Left hindlimb (tissue), 1 donor: ENCODE measurements at regions not wholly inside any gene's neighbourhood (a gene's known extent, or its start where the extent isn't known, plus 50 kb on each side); places are given as distances from the start of the nearest gene placed in this dataset.

Experiments
- DNase-seq: peaks from one replicate; pipeline ENCODE4 v3.0.0-alpha.2; 2018

DNA sequence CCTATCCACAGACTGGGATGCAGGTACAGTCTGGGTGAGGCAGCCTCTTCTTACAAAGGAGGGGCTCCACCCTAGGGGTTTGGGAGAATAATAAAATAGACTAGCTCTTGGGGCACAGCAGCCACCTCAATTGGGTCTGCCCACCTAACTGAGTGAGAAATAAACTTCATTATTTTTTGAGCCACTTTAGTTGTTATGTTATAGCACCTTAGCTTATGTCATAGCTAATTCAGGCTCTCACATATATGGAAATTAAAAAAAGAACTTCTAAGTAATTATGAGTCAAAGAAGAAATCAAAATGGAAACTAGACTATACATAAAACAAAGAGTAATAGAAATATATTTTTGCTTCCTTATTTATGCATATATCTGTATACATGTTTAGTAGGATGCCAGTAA, 318.5 kb upstream of the B3GALT2 start:
- DNase-seq = no peak

DNA sequence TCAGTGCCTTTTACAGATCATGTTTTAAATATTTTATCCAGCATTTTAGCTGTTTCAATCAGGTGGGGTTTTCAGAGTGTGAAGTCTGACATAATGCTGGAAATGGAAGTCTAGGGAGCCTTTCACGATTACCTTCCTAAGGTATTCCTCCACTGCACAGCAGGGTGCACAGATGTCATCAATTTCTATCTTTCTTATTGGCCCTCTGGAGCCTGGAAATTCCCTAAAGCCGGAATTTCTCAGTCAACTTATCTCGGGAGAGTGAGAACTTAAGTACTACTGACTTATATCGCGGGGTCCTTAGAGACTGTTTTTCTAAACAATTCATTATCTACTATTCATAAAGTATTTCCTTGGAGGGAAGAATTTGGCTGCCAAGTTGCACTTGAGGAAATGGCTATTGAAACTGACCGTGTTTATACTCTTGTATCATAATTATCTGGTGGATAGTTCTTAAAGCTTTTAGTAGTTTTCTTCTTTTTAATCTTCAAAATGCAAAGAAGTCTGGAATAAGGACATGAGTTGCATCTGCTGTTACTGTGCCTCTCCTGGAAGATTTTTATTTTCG, 311.8 kb upstream of the B3GALT2 start:
- DNase-seq = no peak

DNA sequence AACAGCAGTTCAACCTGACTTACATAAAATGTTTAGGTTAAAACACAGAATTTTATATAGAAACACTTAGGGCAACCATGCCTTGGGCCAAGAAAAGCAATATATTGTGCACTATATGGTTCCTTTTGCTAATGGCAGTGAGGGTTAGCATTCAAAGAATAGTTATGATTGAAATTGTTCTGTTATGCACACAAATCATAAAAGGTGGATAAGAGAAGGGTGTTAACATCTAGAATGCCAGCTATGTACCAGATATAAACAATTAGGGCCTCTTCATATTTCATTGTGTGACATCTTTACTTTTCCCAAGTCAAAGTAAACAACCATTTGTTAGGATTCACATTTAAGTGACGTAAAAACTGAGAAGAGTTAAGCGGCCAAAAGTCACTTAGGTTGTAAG, 308.0 kb upstream of the B3GALT2 start:
- DNase-seq = no peak

DNA sequence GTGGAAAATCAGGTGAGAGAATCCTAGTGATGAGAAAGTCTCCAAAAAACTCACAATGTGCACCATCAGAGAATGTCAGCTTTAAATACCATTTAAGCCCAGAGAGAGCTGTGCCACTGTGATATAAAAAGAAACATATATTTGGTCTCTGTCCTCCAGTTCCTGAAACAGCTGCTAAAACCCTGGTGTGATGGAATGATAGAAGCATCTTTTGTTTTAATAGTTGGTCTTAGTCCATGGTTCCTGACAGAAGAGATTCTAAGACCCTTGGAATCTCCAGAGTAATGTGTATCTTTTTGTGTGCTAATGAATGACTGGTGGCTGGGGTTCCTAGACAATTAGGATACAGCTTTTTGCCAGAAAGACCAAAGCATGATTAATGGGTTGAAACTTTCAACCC, 302.8 kb upstream of the B3GALT2 start:
- no peak for DNase-seq

DNA sequence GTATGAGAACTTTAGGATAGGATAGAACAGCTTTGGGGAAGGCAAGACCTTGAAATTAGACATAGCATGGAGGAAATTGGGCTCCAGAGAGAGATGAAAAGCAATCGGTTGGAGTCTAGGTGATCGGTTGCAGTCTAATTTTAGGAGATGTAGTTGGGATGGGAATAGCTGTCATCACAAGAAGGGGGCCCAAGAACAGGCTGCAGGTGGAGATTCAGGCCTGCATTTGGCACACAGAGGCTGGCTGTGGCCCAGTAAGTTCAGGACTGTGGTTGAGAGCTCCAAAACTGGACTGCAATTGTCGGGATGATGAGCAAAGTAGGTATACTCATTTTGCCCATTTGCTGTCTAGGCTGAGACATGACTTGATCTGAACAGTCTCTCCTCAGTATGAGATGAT, 301.3 kb upstream of the B3GALT2 start:
- DNase-seq = no peak

DNA sequence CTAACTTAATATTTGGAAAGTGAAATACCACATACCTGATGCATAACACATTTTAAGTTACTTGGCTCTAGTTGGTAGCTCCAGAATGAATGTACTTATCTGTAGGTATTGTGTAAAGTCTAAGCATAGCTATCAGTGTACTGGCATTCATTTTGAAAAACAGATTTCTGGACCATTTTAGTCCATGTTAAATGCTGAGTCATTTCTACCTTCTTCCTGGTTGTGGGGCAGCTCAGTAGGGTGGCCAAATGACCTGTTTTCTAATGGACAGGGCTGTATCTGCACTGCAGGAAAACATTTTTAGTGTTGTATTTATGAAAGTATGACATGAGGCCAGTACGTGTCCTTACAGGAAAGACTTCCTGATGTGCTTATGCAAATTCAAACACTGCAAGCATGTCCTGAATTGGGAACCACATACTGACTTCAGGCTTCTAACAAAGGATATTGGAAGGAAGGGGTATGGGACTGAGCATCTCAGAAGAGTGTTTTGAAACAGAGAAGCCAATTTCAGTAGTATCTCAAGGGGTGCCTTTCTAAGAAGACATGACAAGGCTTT, 300.3 kb upstream of the B3GALT2 start:
- no peak for DNase-seq

DNA sequence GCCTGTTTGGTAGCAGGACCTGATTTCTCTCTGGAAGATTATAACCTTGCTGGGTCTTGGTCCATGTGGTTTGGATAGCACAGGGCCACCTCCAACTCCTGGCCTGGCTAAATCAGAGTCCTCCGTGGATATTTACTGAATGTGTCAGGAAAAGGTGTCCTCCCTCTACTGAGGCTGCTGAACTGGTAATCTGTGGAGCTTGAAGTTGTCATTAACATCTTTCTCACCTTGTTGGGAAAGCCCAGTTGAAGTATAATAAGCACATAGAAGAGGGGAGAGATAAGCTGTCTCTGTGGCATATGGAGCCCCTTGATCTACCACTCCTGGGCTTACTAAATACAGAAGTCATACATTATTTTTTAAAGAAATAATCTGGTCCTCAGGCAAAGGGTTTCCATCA, 294.3 kb upstream of the B3GALT2 start:
- DNase-seq = no peak

DNA sequence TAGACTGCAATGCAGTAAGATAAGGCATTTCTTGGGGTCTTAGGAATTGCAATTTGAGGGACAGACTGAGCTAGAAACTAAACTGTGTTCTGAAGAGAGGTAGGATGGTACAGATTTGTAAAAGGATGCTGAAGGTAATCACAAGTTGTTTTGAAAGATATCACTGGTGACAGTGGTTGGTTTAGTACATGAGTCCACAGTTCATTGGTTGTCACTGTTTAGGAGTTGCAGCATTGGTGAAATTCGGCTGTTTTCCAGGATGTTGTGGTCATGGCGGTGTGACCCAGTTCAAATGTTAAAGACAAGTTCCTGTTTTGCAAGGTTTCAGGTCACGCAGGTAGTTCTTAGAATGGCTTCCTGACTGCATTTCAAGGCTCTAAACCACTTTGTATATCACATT, 292.8 kb upstream of the B3GALT2 start:
- no peak for DNase-seq

DNA sequence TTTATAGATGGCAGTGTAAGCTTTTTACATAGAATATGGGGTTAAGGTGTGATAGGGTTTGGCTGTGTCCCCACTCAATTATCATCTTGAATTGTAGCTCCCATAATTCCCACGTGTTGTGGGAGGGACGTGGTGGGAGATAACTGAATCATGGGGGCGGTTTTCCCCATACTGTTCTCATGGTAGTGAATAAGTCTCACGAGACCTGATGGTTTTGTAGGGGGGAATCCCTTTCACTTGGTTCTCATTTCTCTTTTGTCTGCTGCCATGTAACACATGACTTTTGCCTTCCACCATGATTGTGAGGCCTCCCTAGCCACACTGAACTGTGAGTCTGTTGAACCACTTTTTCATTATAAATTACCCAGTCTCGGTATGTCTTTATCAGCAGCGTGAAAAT, 290.3 kb upstream of the B3GALT2 start:
- no peak for DNase-seq

DNA sequence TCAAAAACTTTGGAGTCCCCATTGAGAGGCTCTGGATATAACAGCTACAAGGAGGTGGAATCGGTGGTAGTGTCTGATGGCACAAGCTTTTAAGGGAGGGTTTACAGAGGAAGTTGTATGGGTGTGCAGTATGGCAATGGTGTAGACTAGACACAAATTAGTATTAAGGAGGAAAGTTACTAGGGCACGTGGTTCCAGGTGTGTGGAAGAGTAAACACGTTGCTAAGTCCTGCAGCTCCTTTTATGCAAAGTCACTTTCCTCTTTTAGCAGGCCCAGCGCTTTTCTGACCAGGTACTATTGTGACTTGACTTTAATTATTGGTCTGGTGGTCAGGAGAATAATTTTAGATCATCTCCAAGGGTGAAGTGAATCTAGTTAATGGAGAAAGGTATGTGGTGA, 287.5 kb upstream of the B3GALT2 start:
- DNase-seq = no peak

DNA sequence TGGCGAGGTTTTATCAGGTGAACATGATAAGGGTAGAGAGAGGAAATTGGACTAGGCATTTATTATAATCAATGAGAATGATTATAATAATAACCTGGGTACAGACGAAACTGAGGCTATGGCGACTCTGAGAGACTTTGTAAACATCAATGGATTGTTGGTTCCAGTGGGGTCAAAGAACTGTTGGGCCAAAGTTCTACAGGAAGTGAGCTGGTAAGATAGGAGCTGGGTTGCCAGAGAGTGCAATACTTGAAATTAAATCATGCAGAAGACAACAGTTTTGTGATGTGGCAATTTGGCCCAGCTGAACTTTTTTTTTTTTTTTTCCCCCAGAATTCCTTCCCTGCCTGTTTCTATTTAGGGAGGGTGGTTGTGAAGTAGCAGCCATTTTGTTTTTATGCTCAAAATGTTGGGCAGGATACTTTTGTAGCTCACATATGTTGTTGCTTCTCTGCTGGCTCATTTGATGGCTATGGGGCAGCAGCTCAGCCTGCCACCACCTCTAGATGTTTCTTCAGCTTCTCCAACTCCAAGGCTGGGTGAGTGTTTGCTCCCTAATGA, 286.5 kb upstream of the B3GALT2 start:
- DNase-seq = no peak

DNA sequence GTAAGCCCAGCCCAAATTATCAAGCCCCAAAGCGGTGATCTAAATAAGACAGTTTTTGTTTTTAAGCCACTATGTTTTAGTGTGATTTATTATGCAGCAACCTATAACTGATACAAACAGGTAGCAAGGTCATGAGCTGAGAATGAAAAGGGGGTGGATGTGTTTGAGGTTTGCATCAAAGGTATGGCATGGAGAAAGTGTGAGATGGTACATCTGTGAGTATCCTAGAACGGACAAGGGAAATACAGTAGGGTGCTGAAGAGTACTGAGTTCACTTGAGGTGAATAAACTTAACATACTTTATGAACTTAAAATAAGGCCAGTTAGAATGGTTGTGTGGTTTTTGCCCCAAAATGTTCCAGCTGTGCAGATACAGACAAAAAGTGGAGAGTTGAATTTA, 286.0 kb upstream of the B3GALT2 start:
- no peak for DNase-seq

DNA sequence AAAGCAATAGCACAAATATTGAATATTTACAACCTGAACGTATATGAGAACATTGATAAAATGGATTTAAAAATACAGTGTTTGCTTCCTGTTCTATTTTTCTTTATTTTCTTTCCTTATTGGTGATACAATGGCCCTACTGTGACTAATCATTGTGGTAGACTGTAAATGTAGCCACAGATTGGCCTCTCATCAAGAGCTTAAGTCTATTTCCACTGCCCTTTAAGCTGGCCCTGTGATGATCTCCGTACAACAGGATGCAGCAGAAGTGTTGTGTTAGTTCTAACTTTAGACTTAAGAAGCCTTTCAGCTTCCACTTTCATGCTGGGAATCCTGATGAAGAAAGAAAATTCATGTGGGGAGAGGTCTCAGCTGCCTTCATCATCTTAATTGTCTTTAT, 285.6 kb upstream of the B3GALT2 start:
- DNase-seq = no peak

DNA sequence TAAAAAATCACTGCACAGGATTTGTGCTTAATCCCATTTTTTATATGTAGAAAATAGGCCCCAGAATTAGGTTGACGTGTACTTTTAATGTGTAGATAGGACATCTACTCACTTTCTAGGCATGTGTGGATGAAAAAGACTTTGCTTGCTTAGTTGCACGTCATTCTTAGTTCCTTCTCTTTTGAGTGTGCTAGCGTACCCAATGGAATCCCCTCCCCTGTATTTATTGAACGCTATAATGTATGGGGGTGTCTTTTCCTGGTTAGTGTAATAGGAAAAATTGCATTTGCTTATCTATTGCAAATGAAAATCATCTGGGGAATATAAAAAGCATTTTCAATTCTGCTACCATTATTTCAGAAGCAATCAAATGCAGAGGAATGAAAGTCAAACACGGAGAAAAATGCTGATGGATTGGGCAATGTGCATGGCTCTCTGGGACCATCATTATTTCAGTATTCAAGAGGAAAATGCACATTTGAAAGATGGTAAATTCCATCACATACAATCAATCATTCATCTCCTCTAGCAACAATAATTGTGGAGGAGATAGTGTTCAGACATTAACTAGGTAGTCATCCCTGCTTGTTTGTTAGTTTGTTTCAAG, 277.0 kb upstream of the B3GALT2 start:
- DNase-seq = no peak

DNA sequence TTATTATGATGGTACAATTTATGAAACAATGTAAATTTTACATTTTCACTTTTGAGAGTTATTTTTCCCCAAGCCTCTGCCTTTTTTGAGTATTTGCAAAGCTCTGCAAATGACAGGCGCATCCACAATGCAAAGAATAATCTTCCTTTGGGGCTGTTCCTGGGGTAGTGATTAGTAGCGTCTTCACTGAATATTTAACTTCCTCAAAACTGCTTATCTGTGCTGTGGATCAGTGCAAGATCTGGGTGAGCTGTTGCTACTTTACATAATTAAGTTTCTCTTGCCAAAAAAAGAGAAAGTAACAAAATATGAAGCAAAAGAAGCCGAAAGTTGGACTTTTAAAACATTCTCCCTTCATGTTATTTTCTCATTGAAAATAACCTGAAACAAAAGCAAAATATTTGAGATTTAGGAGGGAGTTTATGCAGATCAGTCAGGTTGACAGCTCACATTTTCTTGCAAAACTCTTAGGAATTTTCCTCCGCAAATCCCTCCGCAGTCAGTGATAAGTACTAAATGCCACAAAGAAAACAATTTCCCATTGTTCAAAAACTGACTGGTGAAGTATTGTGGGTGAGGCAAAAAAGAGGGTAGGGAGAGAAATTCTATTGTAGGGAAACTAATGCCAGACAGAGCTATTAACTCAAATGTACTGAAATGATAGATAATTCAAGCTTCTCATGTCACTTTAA, 276.4 kb upstream of the B3GALT2 start:
- no peak for DNase-seq

DNA sequence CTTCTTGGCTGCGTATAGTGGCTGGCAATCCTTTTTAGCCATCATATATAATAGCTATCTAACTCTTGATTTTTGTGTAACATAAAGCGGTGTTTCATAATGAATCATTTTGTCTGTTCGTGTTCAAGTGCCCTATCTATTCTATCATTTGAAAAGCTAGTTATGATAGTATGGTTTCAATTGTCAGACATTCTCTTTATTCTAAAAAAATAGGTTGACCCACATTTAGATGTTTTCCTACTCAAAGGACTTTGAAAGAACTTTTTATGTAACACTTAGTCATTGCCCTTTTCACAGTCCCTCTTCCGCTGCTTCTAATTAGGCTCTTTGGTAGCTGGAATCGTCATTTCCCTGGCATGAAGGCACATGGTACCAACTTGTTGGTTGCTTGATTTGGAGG, 272.2 kb upstream of the B3GALT2 start:
- DNase-seq = no peak

DNA sequence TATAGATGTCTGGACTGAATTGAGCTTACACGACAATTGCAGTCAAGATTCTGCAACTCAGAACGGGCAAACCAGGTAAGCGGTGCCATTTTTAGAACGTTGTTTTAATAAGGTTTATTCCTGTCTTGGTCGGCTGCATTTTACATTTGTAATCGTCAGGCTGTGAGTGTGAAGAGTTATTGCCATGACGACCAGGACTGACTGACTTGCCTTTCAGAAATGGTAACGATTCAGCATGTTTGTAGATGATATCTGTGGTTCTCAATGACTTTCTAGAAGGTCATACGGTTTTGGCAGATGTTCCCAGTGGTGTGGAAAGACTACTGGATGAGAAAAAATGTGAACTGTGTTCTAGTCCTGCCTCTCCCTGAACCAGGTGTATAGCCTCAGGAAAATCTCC, 271.3 kb upstream of the B3GALT2 start:
- no peak for DNase-seq

DNA sequence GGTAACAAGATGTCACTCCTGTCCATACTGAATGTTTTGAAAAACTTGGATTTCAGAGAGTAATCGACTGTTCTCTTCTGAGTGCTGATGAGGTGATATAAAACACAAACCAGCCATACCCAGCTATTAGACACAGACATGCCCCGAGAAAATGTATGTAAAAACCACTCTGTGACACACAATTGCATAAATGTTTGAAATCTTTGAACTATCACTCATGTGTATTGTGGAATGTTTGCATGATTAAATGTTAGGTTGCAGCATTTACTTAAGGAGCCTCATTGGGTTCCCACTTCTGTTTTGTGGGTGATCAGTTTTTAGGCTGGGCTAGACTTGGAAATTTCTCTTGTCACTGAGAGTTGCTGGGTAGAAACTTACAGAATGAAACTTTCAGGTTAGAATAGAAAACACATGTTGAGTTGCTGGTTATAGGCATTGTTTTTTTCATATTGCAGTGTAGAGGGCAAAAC, 270.4 kb upstream of the B3GALT2 start:
- DNase-seq = no peak

DNA sequence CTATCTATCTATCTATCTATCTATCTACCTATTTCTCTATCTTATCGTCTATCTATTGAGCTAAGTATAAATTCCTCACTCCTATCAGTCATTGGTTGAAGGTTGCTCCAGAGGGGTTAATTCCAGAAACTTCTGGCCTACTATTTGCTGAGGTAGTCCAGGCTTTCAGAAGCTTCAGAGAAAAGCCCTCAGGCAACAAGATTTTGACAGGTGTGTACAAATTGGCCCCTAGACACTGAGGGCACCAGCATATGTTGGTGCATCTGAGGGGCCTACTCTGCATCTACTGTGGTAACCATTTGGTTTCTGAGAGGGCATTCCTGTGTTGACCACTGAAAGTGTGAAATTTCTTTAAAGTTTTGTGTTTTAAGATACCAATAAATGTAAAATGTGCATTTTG, 265.2 kb upstream of the B3GALT2 start:
- no peak for DNase-seq

DNA sequence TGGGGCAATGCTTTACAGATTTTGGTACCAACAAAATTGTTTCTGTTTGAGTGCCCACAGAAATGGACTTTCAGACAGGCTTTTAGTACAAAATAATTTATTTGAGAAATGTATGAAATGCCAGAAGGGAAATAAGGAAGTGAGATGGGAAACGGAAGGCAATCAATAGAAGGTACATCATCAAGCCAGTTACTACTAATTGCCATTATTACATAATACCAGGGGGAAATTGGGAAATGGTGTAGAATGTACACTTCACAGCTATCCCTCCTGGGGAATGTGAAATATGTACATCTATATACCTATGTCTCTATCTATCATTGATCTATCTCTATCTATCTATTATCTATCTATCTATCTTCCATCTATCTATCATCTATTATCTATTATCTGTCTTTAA, 264.6 kb upstream of the B3GALT2 start:
- no peak for DNase-seq

DNA sequence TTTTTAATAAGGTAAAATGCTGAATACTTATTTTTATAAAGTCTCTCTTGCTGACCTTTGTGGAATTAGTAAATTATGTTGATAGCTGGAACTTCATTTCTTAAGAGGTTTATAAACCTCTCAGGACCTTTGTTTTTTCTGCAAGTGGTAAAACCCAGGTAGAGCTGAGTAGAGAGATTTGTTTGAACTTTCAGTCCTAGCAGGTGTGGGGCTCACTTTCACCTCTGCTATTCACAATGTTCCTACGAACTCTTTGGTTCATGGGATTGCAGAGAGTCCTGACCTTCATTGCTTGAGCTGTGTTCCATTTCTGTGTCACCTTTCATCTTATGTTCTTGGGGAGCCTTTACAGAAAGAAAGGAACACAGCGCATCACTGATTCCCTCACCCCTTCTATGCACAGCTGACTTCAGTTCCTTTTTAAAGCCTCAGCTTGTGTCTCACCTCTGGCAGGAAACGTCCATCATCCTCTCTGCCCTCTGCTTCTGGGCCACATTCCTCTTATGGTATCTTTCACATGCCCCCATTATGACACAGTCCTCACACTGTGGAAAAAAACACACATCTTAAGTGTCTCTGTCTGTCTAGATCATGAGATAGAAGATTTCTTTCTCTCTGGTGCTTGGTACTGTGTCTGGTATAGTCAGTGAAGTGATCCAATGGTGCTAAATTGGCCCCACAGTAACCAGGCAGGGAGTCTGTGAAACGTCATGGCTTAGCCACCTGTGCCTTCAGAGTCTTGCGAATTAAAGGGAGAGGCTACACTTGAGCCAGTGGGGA, 262.5 kb upstream of the B3GALT2 start:
- no peak for DNase-seq

DNA sequence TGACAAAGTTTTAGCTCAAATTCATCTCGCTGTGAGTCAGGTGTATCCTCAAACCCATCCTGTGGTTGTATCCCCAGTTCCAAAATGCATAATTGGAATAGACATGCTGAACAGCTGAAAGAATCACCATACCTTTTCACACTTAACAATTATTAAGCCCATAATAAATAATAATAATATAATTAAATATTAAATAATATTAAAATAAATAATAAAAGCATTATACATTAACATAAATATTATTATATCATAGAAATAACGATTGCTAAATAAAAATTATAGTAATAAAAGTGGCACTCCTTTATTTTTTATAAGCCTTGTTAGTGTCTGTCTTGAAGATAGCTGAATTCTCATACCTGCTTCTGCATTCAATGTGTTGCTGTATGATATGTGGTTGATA, 257.5 kb upstream of the B3GALT2 start:
- DNase-seq = no peak

DNA sequence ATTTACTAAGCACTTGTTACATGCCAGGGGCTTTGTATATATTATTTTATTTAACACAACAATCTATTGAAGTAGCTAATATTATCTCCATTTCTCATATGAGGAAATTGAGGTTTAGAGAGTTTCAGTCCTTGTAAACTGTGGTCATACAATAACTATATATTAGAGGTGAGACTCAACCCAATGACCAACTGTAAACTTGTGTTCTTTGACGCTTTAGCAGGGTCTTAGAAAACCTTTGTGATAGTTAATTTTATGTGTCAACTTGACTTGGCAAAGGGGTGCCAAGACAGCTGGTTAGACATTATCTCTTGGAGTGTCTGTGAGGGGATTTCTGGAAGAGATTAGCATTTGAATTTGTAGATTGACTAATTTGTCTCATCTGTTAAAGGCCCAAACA, 252.4 kb upstream of the B3GALT2 start:
- DNase-seq = no peak
